Hematopoietic multipotent progenitor cell treated with erythropoietin and hydrocortisone succinate and interleukin-3 and kit ligand, for 6 days (in vitro differentiated cells): ENCODE measurements at regions not wholly inside any gene's neighbourhood (a gene's known extent, or its start where the extent isn't known, plus 50 kb on each side); places are given as distances from the start of the nearest gene placed in this dataset.
"Not testable (repeated sequence)": the region's sequence is repeated elsewhere in the genome, so short reads cannot be mapped to it uniquely, and the experiment has no call there.

Source experiments
- DNase-seq: peaks from one replicate; pipeline ENCODE4 v3.0.0-alpha.2; 2015

GRCh38 chr13:27327633-27328032 is 57.0 kb downstream of the RASL11A start:
- no peak for DNase-seq

GRCh38 chr13:27329210-27329609 is 58.6 kb downstream of the RASL11A start:
- no peak for DNase-seq

GRCh38 chr13:27334774-27335435 is 64.3 kb downstream of the RASL11A start:
- no peak for DNase-seq

GRCh38 chr13:27336014-27336673 is 65.5 kb downstream of the RASL11A start:
- DNase-seq = no peak

- no peak for DNase-seq
Measured at GRCh38 chr13:27338207-27338606, 67.6 kb downstream of the RASL11A start.

- DNase-seq = peak; percentile 38
Measured at GRCh38 chr13:27338816-27339215, 68.2 kb downstream of the RASL11A start.

GRCh38 chr13:27339299-27339698 is 68.7 kb downstream of the RASL11A start:
- DNase-seq = peak; percentile 82

GRCh38 chr13:27341616-27342015 is 71.0 kb downstream of the RASL11A start:
- peak; percentile 8 for DNase-seq

- no peak for DNase-seq
Measured at GRCh38 chr13:27347211-27347772, 76.7 kb downstream of the RASL11A start.

GRCh38 chr13:27348461-27348860 is 76.0 kb upstream of the GTF3A start:
- no peak for DNase-seq

GRCh38 chr13:27349458-27349857 is 75.0 kb upstream of the GTF3A start:
- DNase-seq = no peak

- DNase-seq = not testable (repeated sequence)
Measured at GRCh38 chr13:27350825-27351224, 73.6 kb upstream of the GTF3A start.

GRCh38 chr13:27352698-27353097 is 71.7 kb upstream of the GTF3A start:
- DNase-seq = no peak

GRCh38 chr13:27353166-27353583 is 71.2 kb upstream of the GTF3A start:
- DNase-seq = no peak

GRCh38 chr13:27353708-27354107 is 70.7 kb upstream of the GTF3A start:
- DNase-seq = no peak

- no peak for DNase-seq
Measured at GRCh38 chr13:27354379-27354778, 70.0 kb upstream of the GTF3A start.

GRCh38 chr13:27355894-27356293 is 68.5 kb upstream of the GTF3A start:
- DNase-seq = no peak

GRCh38 chr13:27358420-27358819 is 66.0 kb upstream of the GTF3A start:
- no peak for DNase-seq

- peak; percentile 78 for DNase-seq
Measured at GRCh38 chr13:27359199-27359821, 65.1 kb upstream of the GTF3A start.

GRCh38 chr13:27360562-27360961 is 63.9 kb upstream of the GTF3A start:
- DNase-seq = no peak

GRCh38 chr13:27362064-27362751 is 62.2 kb upstream of the GTF3A start:
- DNase-seq = peak; percentile 93

GRCh38 chr13:27363637-27364036 is 60.8 kb upstream of the GTF3A start:
- not testable (repeated sequence) for DNase-seq

GRCh38 chr13:27367570-27367969 is 56.8 kb upstream of the GTF3A start:
- DNase-seq = no peak
